IMR-90 (cell line): ENCODE measurements at regions not wholly inside any gene's neighbourhood (a gene's known extent, or its start where the extent isn't known, plus 50 kb on each side); places are given as distances from the start of the nearest gene placed in this dataset.

Experiments used
- CEBPB ChIP-seq: IDR thresholded peaks from 2 replicates; pipeline ENCODE4 v1.6.1; 2012; ENCODE audit warnings: low read depth, low read length, improper control_type of control experiment
- MXI1 ChIP-seq: IDR thresholded peaks from 2 replicates; pipeline ENCODE4 v1.6.1; 2012; ENCODE audit warnings: low read depth, mild to moderate bottlenecking, low read length, moderate library complexity, borderline replicate concordance
- POLR2A ChIP-seq: IDR thresholded peaks from 2 replicates; pipeline ENCODE4 v1.6.1; 2012; ENCODE audit warnings: mild to moderate bottlenecking, low read depth, low read length
- TF ChIP-seq, protein P1 (sequence below): fragments of 150-350 bp; IDR thresholded peaks from 2 replicates; pipeline ENCODE4 v1.6.1; 2016; ENCODE audit warnings: low read depth, mild to moderate bottlenecking, low read length, moderate library complexity, borderline replicate concordance
- TF ChIP-seq, protein P2 (sequence below): conservative IDR thresholded peaks from 2 replicates; pipeline ENCODE4 v1.5.1; 2012; ENCODE audit warnings: mild to moderate bottlenecking, low read depth, low read length, improper control_type of control experiment
- TF ChIP-seq, protein P3 (sequence below): fragments of 150-350 bp; IDR thresholded peaks from 2 replicates; pipeline ENCODE4 v1.6.1; 2017; ENCODE audit warnings: mild to moderate bottlenecking, antibody characterized with exemption, low read length, low read depth

DNA sequence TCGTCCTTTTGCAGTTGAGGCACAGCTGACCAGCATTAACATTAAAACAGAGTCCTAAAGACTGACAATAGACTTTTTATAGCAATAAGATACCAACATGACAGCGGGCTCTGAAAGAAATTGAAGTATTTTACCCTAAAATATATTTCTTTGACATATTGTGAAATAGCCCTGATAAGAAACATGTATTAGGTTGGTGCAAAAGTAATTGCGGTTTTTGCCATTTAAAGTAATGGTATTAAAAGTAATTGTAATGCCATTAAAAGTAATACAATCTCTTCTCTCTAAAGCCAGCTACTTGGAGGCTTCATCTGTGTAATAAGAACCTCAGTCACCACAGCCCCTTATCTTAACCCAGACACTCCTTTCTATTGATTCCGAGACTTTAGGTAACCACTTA lies 394.6 kb downstream of the PREX1 start:
- TF ChIP-seq, protein P1, sequence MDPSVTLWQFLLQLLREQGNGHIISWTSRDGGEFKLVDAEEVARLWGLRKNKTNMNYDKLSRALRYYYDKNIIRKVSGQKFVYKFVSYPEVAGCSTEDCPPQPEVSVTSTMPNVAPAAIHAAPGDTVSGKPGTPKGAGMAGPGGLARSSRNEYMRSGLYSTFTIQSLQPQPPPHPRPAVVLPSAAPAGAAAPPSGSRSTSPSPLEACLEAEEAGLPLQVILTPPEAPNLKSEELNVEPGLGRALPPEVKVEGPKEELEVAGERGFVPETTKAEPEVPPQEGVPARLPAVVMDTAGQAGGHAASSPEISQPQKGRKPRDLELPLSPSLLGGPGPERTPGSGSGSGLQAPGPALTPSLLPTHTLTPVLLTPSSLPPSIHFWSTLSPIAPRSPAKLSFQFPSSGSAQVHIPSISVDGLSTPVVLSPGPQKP, result no peak
- TF ChIP-seq, protein P2, sequence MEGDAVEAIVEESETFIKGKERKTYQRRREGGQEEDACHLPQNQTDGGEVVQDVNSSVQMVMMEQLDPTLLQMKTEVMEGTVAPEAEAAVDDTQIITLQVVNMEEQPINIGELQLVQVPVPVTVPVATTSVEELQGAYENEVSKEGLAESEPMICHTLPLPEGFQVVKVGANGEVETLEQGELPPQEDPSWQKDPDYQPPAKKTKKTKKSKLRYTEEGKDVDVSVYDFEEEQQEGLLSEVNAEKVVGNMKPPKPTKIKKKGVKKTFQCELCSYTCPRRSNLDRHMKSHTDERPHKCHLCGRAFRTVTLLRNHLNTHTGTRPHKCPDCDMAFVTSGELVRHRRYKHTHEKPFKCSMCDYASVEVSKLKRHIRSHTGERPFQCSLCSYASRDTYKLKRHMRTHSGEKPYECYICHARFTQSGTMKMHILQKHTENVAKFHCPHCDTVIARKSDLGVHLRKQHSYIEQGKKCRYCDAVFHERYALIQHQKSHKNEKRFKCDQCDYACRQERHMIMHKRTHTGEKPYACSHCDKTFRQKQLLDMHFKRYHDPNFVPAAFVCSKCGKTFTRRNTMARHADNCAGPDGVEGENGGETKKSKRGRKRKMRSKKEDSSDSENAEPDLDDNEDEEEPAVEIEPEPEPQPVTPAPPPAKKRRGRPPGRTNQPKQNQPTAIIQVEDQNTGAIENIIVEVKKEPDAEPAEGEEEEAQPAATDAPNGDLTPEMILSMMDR, result no peak
- no peak for TF ChIP-seq CEBPB
- TF ChIP-seq POLR2A, result no peak
- TF ChIP-seq, protein P3, sequence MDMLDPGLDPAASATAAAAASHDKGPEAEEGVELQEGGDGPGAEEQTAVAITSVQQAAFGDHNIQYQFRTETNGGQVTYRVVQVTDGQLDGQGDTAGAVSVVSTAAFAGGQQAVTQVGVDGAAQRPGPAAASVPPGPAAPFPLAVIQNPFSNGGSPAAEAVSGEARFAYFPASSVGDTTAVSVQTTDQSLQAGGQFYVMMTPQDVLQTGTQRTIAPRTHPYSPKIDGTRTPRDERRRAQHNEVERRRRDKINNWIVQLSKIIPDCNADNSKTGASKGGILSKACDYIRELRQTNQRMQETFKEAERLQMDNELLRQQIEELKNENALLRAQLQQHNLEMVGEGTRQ, result no peak
- TF ChIP-seq MXI1, result no peak
